ENCODE measurements at regions not wholly inside any gene's neighbourhood (a gene's known extent, or its start where the extent isn't known, plus 50 kb on each side); places are given as distances from the start of the nearest gene placed in this dataset.
"Not testable (repeated sequence)": the region's sequence is repeated elsewhere in the genome, so short reads cannot be mapped to it uniquely, and the experiment has no call there.

- DNase-seq (ENCODE audit: low spot score): no peak
These were observed 357.7 kb downstream of the NPR3 start for GRCh38 chr5:33068786-33069185.

- no peak for DNase-seq (ENCODE audit: low spot score)
These were observed 361.2 kb downstream of the NPR3 start for GRCh38 chr5:33072296-33072695.

- DNase-seq (ENCODE audit: low spot score): no peak
These were observed 361.6 kb downstream of the NPR3 start for GRCh38 chr5:33072726-33073125.

- no peak for DNase-seq (ENCODE audit: low spot score)
These were observed 362.8 kb downstream of the NPR3 start for GRCh38 chr5:33073881-33074327.

- DNase-seq (ENCODE audit: low spot score): no peak
These were observed 363.4 kb downstream of the NPR3 start for GRCh38 chr5:33074548-33074947.

GRCh38 chr5:33075731-33076130, 364.6 kb downstream of the NPR3 start:
- no peak for DNase-seq (ENCODE audit: low spot score)

- DNase-seq (ENCODE audit: low spot score): no peak
These were observed 361.2 kb upstream of the TARS1 start for GRCh38 chr5:33079548-33079947.

- no peak for DNase-seq (ENCODE audit: low spot score)
These were observed 360.5 kb upstream of the TARS1 start for GRCh38 chr5:33080287-33080686.

- DNase-seq (ENCODE audit: low spot score): no peak
These were observed 352.6 kb upstream of the TARS1 start for GRCh38 chr5:33088176-33088575.

GRCh38 chr5:33091571-33092363, 349.0 kb upstream of the TARS1 start:
- DNase-seq (ENCODE audit: low spot score): no peak

- no peak for DNase-seq (ENCODE audit: low spot score)
These were observed 348.0 kb upstream of the TARS1 start for GRCh38 chr5:33092719-33093118.

- DNase-seq (ENCODE audit: low spot score): no peak
These were observed 338.2 kb upstream of the TARS1 start for GRCh38 chr5:33102551-33102950.

GRCh38 chr5:33105521-33105941, 335.2 kb upstream of the TARS1 start:
- DNase-seq (ENCODE audit: low spot score): no peak

GRCh38 chr5:33110496-33110895, 330.3 kb upstream of the TARS1 start:
- DNase-seq (ENCODE audit: low spot score): not testable (repeated sequence)

- DNase-seq (ENCODE audit: low spot score): no peak
These were observed 326.4 kb upstream of the TARS1 start for GRCh38 chr5:33114361-33114760.

GRCh38 chr5:33115467-33115866, 325.3 kb upstream of the TARS1 start:
- no peak for DNase-seq (ENCODE audit: low spot score)

- DNase-seq (ENCODE audit: low spot score): no peak
These were observed 321.9 kb upstream of the TARS1 start for GRCh38 chr5:33118761-33119415.

- no peak for DNase-seq (ENCODE audit: low spot score)
These were observed 320.1 kb upstream of the TARS1 start for GRCh38 chr5:33120671-33121070.

- no peak for DNase-seq (ENCODE audit: low spot score)
These were observed 311.5 kb upstream of the TARS1 start for GRCh38 chr5:33129309-33129708.

- no peak for DNase-seq (ENCODE audit: low spot score)
These were observed 304.0 kb upstream of the TARS1 start for GRCh38 chr5:33136785-33137184.

GRCh38 chr5:33138145-33138544, 302.6 kb upstream of the TARS1 start:
- not testable (repeated sequence) for DNase-seq (ENCODE audit: low spot score)

- DNase-seq (ENCODE audit: low spot score): no peak
These were observed 297.2 kb upstream of the TARS1 start for GRCh38 chr5:33143405-33144123.

- DNase-seq (ENCODE audit: low spot score): no peak
These were observed 293.9 kb upstream of the TARS1 start for GRCh38 chr5:33146881-33147280.

All from COLO829 (cell line).